GM12873 (cell line): ENCODE measurements at regions not wholly inside any gene's neighbourhood (a gene's known extent, or its start where the extent isn't known, plus 50 kb on each side); places are given as distances from the start of the nearest gene placed in this dataset.

Experiments used
- CTCF ChIP-seq: IDR thresholded peaks from 2 replicates; pipeline ENCODE4 v1.5.1; 2012; ENCODE audit warnings: low read depth, mild to moderate bottlenecking, moderate library complexity, low read length, control low read depth; ENCODE audit not compliant: insufficient read depth; ENCODE audit errors: missing control alignments

GRCh38 chr7:119826547-119826946 is 446.4 kb upstream of the KCND2 start:
- no peak for TF ChIP-seq CTCF

DNA sequence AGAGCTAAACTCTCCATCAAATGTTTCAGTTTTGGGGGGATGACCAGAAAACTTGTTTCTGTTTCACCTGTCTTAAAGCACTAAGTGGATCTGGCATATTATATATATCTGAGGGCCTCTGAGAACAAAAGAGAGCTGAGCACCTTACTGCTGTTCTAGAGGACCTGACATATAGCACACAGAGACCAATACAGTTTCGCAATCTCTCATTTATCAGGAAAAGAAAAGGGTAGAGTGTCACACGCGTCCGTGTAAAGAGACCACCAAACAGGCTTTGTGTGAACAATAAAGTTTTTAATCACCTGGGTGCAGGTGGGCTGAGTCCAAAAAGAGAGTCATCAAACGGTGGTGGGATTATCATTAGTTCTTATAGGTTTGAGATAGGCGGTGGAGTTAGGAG is 434.5 kb upstream of the KCND2 start:
- TF ChIP-seq CTCF: no peak

- no peak for TF ChIP-seq CTCF
These were observed 430.6 kb upstream of the KCND2 start for GRCh38 chr7:119842337-119842736.

DNA sequence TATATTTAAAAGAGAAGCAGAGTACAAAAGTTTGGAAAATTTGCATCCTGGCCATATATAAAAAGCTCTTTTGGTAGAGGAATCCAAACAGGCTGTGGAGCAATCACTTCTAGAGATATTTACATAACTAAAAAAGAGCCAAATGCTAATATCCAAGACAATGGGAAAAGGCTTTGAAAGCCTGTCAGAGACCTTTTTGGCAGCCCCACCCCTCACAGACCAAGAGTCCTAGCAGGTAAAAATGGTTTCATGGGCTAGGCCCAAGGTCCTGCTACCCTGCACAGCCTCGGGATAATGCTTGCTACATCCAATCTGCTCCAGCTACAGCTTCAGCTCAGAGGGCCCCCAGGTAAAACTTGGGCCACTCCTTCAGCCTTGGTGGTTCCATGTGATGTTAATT is 430.2 kb upstream of the KCND2 start:
- no peak for TF ChIP-seq CTCF

- no peak for TF ChIP-seq CTCF
These were observed 411.6 kb upstream of the KCND2 start for GRCh38 chr7:119861385-119861784.

DNA sequence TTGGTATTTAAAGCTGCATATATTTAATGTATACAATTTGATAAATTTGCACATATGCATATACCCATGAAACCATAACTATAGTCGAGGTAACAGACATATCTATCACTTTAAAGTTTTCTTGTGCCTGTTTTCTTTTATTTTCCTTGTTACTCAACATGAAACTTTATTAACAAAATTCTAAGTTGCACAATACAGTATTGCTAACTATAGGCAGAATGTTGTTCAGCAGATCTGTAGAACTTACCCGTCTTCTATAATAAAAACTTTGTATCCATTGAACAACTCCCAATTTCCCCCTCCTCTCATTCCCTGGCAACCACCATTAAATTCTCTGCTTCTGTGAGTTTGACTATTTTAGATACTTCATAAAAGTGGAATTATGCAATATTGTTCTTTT is 404.6 kb upstream of the KCND2 start:
- no peak for TF ChIP-seq CTCF

DNA sequence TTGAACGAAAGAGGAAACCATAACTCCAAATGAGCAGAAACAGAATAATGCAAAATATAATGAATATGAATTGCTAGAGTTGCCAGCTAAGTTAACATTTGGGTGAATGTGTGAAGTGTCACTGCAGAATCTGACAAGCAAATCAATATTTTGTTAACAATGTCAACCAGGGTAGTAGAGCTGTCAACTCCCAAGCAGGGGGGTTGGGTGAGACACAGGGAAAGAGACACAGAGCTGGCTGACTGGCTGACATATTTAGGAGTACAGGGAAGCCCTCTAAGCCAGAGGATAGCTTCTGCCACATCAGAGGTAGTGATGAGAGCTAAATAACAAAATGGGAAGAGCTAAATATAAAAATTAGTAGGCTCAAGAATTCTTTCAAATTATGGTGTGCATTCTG is 393.1 kb upstream of the KCND2 start:
- TF ChIP-seq CTCF: no peak

- TF ChIP-seq CTCF: no peak
These were observed 387.0 kb upstream of the KCND2 start for GRCh38 chr7:119886007-119886406.
